Loucy (cell line): ENCODE measurements at regions not wholly inside any gene's neighbourhood (a gene's known extent, or its start where the extent isn't known, plus 50 kb on each side); places are given as distances from the start of the nearest gene placed in this dataset.

Experiments used
- H2AFZ ChIP-seq: fragments of 200-600 bp; sonication (generic); 2 replicates; pipeline ENCODE4 v1.6.0; 2016; ENCODE audit warnings: antibody characterized with exemption, mild to moderate bottlenecking, low read length, moderate library complexity
- H3F3A ChIP-seq: fragments of 200-600 bp; 2 replicates; pipeline ENCODE4 v1.6.0; 2016; ENCODE audit warnings: antibody characterized with exemption, low read depth, mild to moderate bottlenecking
- H3K27me3 ChIP-seq: fragments of 200-600 bp; sonication (generic); 2 replicates; pipeline ENCODE4 v1.6.1; 2014; ENCODE audit warnings: low read length, mild to moderate bottlenecking; ENCODE audit not compliant: insufficient read depth, poor library complexity, severe bottlenecking
- H3K36me3 ChIP-seq: fragments of 200-600 bp; sonication (generic); 2 replicates; pipeline ENCODE4 v1.6.1; 2016; ENCODE audit warnings: low read length; ENCODE audit not compliant: insufficient read depth
- H3K4me1 ChIP-seq: fragments of 200-600 bp; sonication (generic); 2 replicates; pipeline ENCODE4 v1.5.1; 2014; ENCODE audit warnings: low read length, mild to moderate bottlenecking; ENCODE audit not compliant: insufficient read depth, poor library complexity, severe bottlenecking
- H3K4me2 ChIP-seq: fragments of 200-600 bp; sonication (generic); 2 replicates; pipeline ENCODE4 v1.6.0; 2014; ENCODE audit warnings: antibody characterized with exemption, low read length, low read depth, mild to moderate bottlenecking; ENCODE audit not compliant: poor library complexity, severe bottlenecking
- H3K4me3 ChIP-seq: fragments of 200-600 bp; sonication (generic); 2 replicates; pipeline ENCODE4 v1.5.1; 2014; ENCODE audit warnings: low read length, mild to moderate bottlenecking, mixed read lengths; ENCODE audit not compliant: poor library complexity, severe bottlenecking
- H3K79me2 ChIP-seq: fragments of 200-600 bp; sonication (generic); 2 replicates; pipeline ENCODE4 v1.6.1; 2014; ENCODE audit warnings: low read length; ENCODE audit not compliant: insufficient read depth
- H3K9ac ChIP-seq: fragments of 200-600 bp; sonication (generic); 2 replicates; pipeline ENCODE4 v1.6.0; 2014; ENCODE audit warnings: mild to moderate bottlenecking, low read depth, low read length, moderate library complexity; ENCODE audit not compliant: poor library complexity, severe bottlenecking
- H3K9me2 ChIP-seq: fragments of 200-600 bp; sonication (generic); replicated peaks from 2 replicates; pipeline ENCODE4 v1.6.1; 2016; ENCODE audit warnings: low read depth, low read length, mixed read lengths
- H3K9me3 ChIP-seq: fragments of 200-600 bp; sonication (generic); 2 replicates; pipeline ENCODE4 v1.6.1; 2014; ENCODE audit warnings: mild to moderate bottlenecking, antibody characterized with exemption, low read length, low read depth; ENCODE audit not compliant: insufficient read depth
- H4K20me1 ChIP-seq: fragments of 200-600 bp; sonication (generic); 2 replicates; pipeline ENCODE4 v1.6.0; 2014; ENCODE audit warnings: antibody characterized with exemption, low read length, mild to moderate bottlenecking; ENCODE audit not compliant: insufficient read depth, poor library complexity, severe bottlenecking
- EZH2phosphoT487 ChIP-seq: fragments of 200-600 bp; IDR thresholded peaks from 2 replicates; pipeline ENCODE4 v1.6.1; 2018; ENCODE audit warnings: antibody characterized with exemption, mild to moderate bottlenecking, moderate library complexity, borderline replicate concordance
- TF ChIP-seq, protein P1 (sequence below): fragments of 200-600 bp; sonication (generic); conservative IDR thresholded peaks from 2 replicates; pipeline ENCODE4 v1.5.1; 2014; ENCODE audit warnings: mild to moderate bottlenecking, antibody characterized with exemption, low read length

- H3K36me3 ChIP-seq, result no peaks in the 10 kb centered on the region
Observed at GRCh38 chr12:91998316-91998715, 147.3 kb downstream of the BTG1 start.

DNA sequence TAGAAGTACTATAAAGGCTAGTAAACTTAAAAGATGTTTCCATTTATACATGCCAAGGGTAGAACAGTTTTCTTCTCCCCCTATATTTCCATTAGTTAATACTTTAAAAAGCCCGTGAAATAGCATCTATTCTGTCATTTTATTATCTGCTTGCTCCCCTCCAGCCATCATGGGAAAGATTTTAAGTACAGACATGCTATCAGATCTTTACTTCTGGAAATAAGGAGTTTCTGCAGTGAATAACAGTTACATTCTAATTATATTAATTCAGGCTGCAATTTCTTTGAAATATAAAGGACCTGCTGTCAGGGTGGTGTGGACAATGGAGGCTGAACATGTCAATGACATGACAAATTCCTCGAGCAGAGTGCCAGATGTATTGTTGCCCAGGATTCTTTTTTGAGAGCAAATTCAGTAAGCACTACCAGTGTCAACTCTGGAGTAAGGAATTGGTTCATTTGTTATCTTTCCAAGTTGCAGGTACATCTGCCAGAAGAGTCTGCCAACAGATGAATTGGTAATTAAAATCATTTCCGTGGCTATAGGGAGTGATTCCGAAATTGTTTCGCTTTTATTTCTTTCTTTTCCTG, 151.3 kb downstream of the BTG1 start:
- H3K27me3 ChIP-seq, result no peaks in the 10 kb centered on the region
- H3K9me2 ChIP-seq, result no peaks in the 10 kb centered on the region
- H3F3A ChIP-seq, result no peaks in the 10 kb centered on the region
- no peak overlapping the region for H2AFZ ChIP-seq
- no peaks in the 10 kb centered on the region for H3K4me1 ChIP-seq
- no peaks in the 10 kb centered on the region for H4K20me1 ChIP-seq
- H3K9me3 ChIP-seq, result no peaks in the 10 kb centered on the region
- H3K4me2 ChIP-seq, result no peak overlapping the region
- H3K4me3 ChIP-seq, result no peak overlapping the region
- TF ChIP-seq EZH2phosphoT487, result no peak
- TF ChIP-seq, protein P1, sequence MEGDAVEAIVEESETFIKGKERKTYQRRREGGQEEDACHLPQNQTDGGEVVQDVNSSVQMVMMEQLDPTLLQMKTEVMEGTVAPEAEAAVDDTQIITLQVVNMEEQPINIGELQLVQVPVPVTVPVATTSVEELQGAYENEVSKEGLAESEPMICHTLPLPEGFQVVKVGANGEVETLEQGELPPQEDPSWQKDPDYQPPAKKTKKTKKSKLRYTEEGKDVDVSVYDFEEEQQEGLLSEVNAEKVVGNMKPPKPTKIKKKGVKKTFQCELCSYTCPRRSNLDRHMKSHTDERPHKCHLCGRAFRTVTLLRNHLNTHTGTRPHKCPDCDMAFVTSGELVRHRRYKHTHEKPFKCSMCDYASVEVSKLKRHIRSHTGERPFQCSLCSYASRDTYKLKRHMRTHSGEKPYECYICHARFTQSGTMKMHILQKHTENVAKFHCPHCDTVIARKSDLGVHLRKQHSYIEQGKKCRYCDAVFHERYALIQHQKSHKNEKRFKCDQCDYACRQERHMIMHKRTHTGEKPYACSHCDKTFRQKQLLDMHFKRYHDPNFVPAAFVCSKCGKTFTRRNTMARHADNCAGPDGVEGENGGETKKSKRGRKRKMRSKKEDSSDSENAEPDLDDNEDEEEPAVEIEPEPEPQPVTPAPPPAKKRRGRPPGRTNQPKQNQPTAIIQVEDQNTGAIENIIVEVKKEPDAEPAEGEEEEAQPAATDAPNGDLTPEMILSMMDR, result no peak
- H3K9ac ChIP-seq, result no peak overlapping the region
- H3K36me3 ChIP-seq, result no peaks in the 10 kb centered on the region
- no peaks in the 10 kb centered on the region for H3K79me2 ChIP-seq

More at GRCh38 chr12:91998316-91998715, 147.3 kb downstream of the BTG1 start:
- Histone ChIP-seq H3F3A (no peaks in the 10 kb centered on the region), H3K79me2 (no peaks in the 10 kb centered on the region), H3K27me3 (no peaks in the 10 kb centered on the region), H3K4me3 (no peak overlapping the region), H3K9ac (no peak overlapping the region), H3K9me2 (no peaks in the 10 kb centered on the region), H3K9me3 (no peaks in the 10 kb centered on the region), H3K4me1 (no peaks in the 10 kb centered on the region), H2AFZ (no peak overlapping the region), H3K4me2 (no peak overlapping the region), H4K20me1 (no peaks in the 10 kb centered on the region)
- TF ChIP-seq, protein P1, result no peak
- no peak for TF ChIP-seq EZH2phosphoT487

DNA sequence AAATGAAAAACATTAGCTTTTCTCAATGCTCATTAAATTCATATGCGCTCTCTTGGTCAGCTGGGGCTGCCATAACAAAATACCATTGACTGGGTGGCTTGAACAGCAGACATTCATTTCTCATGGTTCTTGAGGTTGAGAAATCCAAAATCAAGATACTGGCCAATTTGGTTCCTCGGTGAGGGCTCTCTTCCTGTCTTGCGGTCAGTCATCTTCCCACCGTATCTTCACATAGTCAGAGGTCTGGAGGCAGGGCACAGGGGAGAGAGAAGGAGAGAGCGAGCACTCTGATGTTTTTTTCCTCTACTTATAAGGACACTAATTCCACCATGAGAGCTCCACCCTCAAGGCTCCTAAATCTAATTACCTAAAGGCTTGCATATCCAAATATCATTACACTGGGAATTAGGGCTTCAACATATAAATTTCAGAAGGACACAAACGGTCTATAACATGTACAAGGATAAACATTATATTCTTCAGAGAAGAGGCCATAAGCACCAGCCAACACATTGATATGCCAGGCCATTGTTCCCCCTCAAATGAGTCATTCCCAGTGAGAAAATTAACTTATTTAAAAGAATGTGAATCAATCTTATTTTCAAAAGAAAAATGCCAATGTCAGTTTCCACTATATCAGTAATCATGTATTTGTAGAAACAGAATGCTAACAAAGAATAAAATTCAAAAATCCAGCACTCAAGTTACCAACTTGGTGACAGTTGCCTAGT, 152.2 kb downstream of the BTG1 start:
- Histone ChIP-seq H3F3A (no peaks in the 10 kb centered on the region), H3K4me2 (no peak overlapping the region), H3K9me2 (no peaks in the 10 kb centered on the region), H3K4me1 (no peaks in the 10 kb centered on the region), H3K36me3 (no peaks in the 10 kb centered on the region), H2AFZ (no peak overlapping the region), H3K4me3 (no peak overlapping the region), H3K27me3 (no peaks in the 10 kb centered on the region), H3K79me2 (no peaks in the 10 kb centered on the region), H4K20me1 (no peaks in the 10 kb centered on the region), H3K9me3 (no peaks in the 10 kb centered on the region), H3K9ac (no peak overlapping the region)
- TF ChIP-seq, protein P1, result no peak
- no peak for TF ChIP-seq EZH2phosphoT487
